SK-N-SH treated with all-trans-retinoic acid at 6 μM for 48 hours (cell line): ENCODE measurements at regions not wholly inside any gene's neighbourhood (a gene's known extent, or its start where the extent isn't known, plus 50 kb on each side); places are given as distances from the start of the nearest gene placed in this dataset.
A peak's percentile ranks its signal among the peaks of the same experiment; 100 is the strongest.

Experiments used
- ATAC-seq: fragments of 200-7000 bp; cut with Tn5 transposase; 3 replicates; pipeline ENCODE4 v1.9.1; 2020; ENCODE audit warnings: mild to moderate bottlenecking, moderate library complexity
- ARNTL ChIP-seq: fragments of 450-650 bp; formaldehyde crosslinking; IDR thresholded peaks from 2 replicates; pipeline ENCODE4 v1.5.0; 2020; ENCODE audit warnings: low read depth, mild to moderate bottlenecking, moderate library complexity, borderline replicate concordance
- BACH2 ChIP-seq: fragments of 250-450 bp; sonication (Bioruptor Pico); IDR thresholded peaks from 2 replicates; pipeline ENCODE4 v1.9.0; 2021; ENCODE audit warnings: mild to moderate bottlenecking, borderline replicate concordance
- CSDC2 ChIP-seq: fragments of 250-450 bp; sonication (Bioruptor Pico); IDR thresholded peaks from 2 replicates; pipeline ENCODE4 v1.5.0; 2020; ENCODE audit warnings: mild to moderate bottlenecking, moderate library complexity
- ESRRG ChIP-seq: fragments of 250-450 bp; sonication (Bioruptor Pico); IDR thresholded peaks from 2 replicates; pipeline ENCODE4 v1.6.1; 2021; ENCODE audit warnings: mild to moderate bottlenecking
- ISL1 ChIP-seq: fragments of 250-450 bp; sonication (Bioruptor Pico); IDR thresholded peaks from 2 replicates; pipeline ENCODE4 v2.1.2; 2022; ENCODE audit warnings: mild to moderate bottlenecking, moderate library complexity
- OSR1 ChIP-seq: fragments of 250-450 bp; sonication (Bioruptor Pico); IDR thresholded peaks from 2 replicates; pipeline ENCODE4 v1.8.0; 2022; ENCODE audit warnings: moderate library complexity, mild to moderate bottlenecking, inconsistent platforms
- PPARA ChIP-seq: fragments of 250-450 bp; sonication (Bioruptor Pico); IDR thresholded peaks from 2 replicates; pipeline ENCODE4 v1.5.0; 2020; ENCODE audit warnings: mild to moderate bottlenecking, borderline replicate concordance
- RARB ChIP-seq: fragments of 250-450 bp; sonication (Bioruptor Pico); IDR thresholded peaks from 2 replicates; pipeline ENCODE4 v1.8.0; 2021; ENCODE audit warnings: mild to moderate bottlenecking, moderate library complexity
- SNAI2 ChIP-seq: fragments of 250-450 bp; sonication (Bioruptor Pico); IDR thresholded peaks from 2 replicates; pipeline ENCODE4 v1.5.0; 2020; ENCODE audit warnings: mild to moderate bottlenecking, moderate library complexity
- TCF4 ChIP-seq: fragments of 250-450 bp; sonication (Bioruptor Pico); IDR thresholded peaks from 2 replicates; pipeline ENCODE4 v1.8.0; 2021; ENCODE audit warnings: mild to moderate bottlenecking, moderate library complexity, borderline replicate concordance
- TOX ChIP-seq: fragments of 250-450 bp; sonication (Bioruptor Pico); IDR thresholded peaks from 2 replicates; pipeline ENCODE4 v1.8.0; 2021; ENCODE audit warnings: mild to moderate bottlenecking, moderate library complexity, borderline replicate concordance
- ZC3H10 ChIP-seq: fragments of 250-450 bp; sonication (Bioruptor Pico); IDR thresholded peaks from 2 replicates; pipeline ENCODE4 v1.5.1; 2021; ENCODE audit warnings: mild to moderate bottlenecking, moderate library complexity
- ZFP3 ChIP-seq: fragments of 250-450 bp; sonication (Bioruptor Pico); IDR thresholded peaks from 2 replicates; pipeline ENCODE4 v1.5.0; 2020; ENCODE audit warnings: mild to moderate bottlenecking, moderate library complexity
- ZFP30 ChIP-seq: fragments of 450-650 bp; formaldehyde crosslinking; IDR thresholded peaks from 2 replicates; pipeline ENCODE4 v1.5.0; 2022; ENCODE audit warnings: mild to moderate bottlenecking, moderate library complexity
- ZNF565 ChIP-seq: fragments of 450-650 bp; formaldehyde crosslinking; conservative IDR thresholded peaks from 2 replicates; pipeline ENCODE4 v1.5.0; 2020; ENCODE audit warnings: low read depth, mild to moderate bottlenecking, moderate library complexity
- ZNF70 ChIP-seq: fragments of 450-650 bp; formaldehyde crosslinking; IDR thresholded peaks from 2 replicates; pipeline ENCODE4 v1.5.0; 2020; ENCODE audit warnings: mild to moderate bottlenecking, moderate library complexity
- ZNF8 ChIP-seq: fragments of 450-650 bp; formaldehyde crosslinking; IDR thresholded peaks from 2 replicates; pipeline ENCODE4 v1.5.0; 2020; ENCODE audit warnings: mild to moderate bottlenecking, moderate library complexity
- TF ChIP-seq, protein P1 (sequence below): fragments of 250-450 bp; sonication (Bioruptor Pico); IDR thresholded peaks from 2 replicates; pipeline ENCODE4 v1.5.0; 2020; ENCODE audit warnings: mild to moderate bottlenecking, moderate library complexity
- TF ChIP-seq, protein P2 (sequence below): fragments of 250-450 bp; sonication (Bioruptor Pico); IDR thresholded peaks from 2 replicates; pipeline ENCODE4 v1.5.1; 2021; ENCODE audit warnings: mild to moderate bottlenecking, moderate library complexity
- TF ChIP-seq, protein P3 (sequence below): fragments of 250-450 bp; sonication (Bioruptor Pico); IDR thresholded peaks from 2 replicates; pipeline ENCODE4 v1.5.1; 2020; ENCODE audit warnings: low read depth, mild to moderate bottlenecking, moderate library complexity
- TF ChIP-seq, protein P4 (sequence below): fragments of 250-450 bp; sonication (Bioruptor Pico); IDR thresholded peaks from 2 replicates; pipeline ENCODE4 v1.8.0; 2021; ENCODE audit warnings: low read depth, mild to moderate bottlenecking, moderate library complexity, borderline replicate concordance
- TF ChIP-seq, protein P5 (sequence below): fragments of 250-450 bp; sonication (Bioruptor Pico); IDR thresholded peaks from 2 replicates; pipeline ENCODE4 v1.8.0; 2020; ENCODE audit warnings: mild to moderate bottlenecking, moderate library complexity, borderline replicate concordance

DNA sequence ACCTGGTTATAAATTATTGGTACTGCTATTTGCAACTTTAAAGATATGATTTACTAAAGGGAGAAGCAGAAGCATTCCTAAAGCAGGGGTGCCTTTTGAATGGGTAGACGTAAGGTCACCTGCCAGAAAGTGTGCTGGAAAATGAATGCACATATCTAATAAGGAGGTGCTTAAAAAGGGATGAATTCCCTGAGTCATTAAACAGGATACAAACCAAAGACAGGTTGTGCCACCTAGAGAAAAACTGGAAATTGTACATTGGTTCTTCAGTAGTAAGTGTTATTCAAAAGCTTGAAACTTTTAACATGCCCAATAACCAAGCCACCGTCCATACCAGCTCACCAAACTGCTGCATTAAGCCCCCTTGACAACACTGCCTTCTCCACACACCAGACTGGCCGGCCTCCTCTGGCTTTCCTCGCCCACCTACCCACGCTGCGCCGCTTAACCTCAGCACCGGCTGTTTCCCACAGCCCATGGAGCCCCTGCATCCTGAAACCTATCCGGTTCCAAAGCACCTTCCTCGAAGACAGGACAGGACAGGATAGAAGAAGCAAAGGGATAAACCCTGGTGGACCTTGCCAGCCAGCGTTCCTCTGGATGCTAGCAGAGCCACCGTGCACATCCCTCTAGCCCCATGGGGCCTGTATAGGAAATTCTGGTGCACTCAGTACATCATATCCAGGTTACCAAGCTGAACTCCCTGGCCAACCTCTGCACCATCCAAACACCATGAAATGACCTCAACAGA, 201.5 kb upstream of the CAND1 start:
- ATAC-seq = no peak
- TF ChIP-seq PPARA (CRISPR knock-in tag) (no peak), CSDC2 (CRISPR knock-in tag) (no peak), ARNTL (CRISPR knock-in tag) (no peak), ZC3H10 (no peak), ZNF565 (no peak), BACH2 (CRISPR knock-in tag) (no peak), ZNF70 (CRISPR knock-in tag) (no peak), ZFP30 (CRISPR knock-in tag) (no peak), OSR1 (no peak), TOX (CRISPR knock-in tag) (no peak), TCF4 (CRISPR knock-in tag) (no peak), RARB (no peak), ISL1 (CRISPR knock-in tag) (no peak)
- TF ChIP-seq, protein P1, sequence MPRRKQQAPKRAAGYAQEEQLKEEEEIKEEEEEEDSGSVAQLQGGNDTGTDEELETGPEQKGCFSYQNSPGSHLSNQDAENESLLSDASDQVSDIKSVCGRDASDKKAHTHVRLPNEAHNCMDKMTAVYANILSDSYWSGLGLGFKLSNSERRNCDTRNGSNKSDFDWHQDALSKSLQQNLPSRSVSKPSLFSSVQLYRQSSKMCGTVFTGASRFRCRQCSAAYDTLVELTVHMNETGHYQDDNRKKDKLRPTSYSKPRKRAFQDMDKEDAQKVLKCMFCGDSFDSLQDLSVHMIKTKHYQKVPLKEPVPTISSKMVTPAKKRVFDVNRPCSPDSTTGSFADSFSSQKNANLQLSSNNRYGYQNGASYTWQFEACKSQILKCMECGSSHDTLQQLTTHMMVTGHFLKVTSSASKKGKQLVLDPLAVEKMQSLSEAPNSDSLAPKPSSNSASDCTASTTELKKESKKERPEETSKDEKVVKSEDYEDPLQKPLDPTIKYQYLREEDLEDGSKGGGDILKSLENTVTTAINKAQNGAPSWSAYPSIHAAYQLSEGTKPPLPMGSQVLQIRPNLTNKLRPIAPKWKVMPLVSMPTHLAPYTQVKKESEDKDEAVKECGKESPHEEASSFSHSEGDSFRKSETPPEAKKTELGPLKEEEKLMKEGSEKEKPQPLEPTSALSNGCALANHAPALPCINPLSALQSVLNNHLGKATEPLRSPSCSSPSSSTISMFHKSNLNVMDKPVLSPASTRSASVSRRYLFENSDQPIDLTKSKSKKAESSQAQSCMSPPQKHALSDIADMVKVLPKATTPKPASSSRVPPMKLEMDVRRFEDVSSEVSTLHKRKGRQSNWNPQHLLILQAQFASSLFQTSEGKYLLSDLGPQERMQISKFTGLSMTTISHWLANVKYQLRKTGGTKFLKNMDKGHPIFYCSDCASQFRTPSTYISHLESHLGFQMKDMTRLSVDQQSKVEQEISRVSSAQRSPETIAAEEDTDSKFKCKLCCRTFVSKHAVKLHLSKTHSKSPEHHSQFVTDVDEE (CRISPR knock-in tag) = no peak
- TF ChIP-seq, protein P2, sequence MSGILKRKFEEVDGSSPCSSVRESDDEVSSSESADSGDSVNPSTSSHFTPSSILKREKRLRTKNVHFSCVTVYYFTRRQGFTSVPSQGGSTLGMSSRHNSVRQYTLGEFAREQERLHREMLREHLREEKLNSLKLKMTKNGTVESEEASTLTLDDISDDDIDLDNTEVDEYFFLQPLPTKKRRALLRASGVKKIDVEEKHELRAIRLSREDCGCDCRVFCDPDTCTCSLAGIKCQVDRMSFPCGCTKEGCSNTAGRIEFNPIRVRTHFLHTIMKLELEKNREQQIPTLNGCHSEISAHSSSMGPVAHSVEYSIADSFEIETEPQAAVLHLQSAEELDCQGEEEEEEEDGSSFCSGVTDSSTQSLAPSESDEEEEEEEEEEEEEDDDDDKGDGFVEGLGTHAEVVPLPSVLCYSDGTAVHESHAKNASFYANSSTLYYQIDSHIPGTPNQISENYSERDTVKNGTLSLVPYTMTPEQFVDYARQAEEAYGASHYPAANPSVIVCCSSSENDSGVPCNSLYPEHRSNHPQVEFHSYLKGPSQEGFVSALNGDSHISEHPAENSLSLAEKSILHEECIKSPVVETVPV (CRISPR knock-in tag) = no peak
- TF ChIP-seq, protein P3, sequence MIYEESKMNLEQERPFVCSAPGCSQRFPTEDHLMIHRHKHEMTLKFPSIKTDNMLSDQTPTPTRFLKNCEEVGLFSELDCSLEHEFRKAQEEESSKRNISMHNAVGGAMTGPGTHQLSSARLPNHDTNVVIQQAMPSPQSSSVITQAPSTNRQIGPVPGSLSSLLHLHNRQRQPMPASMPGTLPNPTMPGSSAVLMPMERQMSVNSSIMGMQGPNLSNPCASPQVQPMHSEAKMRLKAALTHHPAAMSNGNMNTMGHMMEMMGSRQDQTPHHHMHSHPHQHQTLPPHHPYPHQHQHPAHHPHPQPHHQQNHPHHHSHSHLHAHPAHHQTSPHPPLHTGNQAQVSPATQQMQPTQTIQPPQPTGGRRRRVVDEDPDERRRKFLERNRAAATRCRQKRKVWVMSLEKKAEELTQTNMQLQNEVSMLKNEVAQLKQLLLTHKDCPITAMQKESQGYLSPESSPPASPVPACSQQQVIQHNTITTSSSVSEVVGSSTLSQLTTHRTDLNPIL (CRISPR knock-in tag) = no peak
- TF ChIP-seq, protein P4, sequence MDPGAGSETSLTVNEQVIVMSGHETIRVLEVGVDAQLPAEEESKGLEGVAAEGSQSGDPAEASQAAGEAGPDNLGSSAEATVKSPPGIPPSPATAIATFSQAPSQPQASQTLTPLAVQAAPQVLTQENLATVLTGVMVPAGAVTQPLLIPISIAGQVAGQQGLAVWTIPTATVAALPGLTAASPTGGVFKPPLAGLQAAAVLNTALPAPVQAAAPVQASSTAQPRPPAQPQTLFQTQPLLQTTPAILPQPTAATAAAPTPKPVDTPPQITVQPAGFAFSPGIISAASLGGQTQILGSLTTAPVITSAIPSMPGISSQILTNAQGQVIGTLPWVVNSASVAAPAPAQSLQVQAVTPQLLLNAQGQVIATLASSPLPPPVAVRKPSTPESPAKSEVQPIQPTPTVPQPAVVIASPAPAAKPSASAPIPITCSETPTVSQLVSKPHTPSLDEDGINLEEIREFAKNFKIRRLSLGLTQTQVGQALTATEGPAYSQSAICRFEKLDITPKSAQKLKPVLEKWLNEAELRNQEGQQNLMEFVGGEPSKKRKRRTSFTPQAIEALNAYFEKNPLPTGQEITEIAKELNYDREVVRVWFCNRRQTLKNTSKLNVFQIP (CRISPR knock-in tag) = no peak

DNA sequence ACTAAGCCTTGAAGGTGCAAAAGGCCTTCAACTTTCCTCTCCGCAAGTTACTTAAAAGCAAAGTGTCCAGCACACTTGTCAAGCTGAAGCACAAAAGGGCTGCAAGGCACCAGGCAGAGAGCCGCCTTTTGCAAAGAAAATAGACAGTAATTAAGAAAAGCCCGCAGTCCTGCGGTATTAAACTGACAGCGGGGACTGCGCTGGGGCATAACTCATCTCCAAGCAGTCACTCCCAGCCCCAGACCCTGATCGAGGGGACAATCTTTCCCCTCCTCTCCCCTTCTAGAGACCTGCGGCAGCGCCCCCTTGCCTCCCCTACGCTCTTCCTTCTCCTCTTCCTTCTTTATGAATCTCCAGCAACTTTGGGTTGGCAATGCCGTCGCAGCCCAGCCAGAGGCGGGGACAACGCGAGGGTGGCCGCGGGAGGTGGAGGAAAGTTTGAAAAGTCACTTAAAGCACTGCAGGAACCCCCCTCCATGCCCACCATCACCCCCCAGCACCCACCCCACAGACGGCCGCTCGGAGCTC, 200.9 kb upstream of the CAND1 start:
- peak; percentile 13; the same call in 1 of the 3 replicates for ATAC-seq
- no peak for TF ChIP-seq ZNF565
- no peak for TF ChIP-seq CSDC2 (CRISPR knock-in tag)
- TF ChIP-seq, protein P5, sequence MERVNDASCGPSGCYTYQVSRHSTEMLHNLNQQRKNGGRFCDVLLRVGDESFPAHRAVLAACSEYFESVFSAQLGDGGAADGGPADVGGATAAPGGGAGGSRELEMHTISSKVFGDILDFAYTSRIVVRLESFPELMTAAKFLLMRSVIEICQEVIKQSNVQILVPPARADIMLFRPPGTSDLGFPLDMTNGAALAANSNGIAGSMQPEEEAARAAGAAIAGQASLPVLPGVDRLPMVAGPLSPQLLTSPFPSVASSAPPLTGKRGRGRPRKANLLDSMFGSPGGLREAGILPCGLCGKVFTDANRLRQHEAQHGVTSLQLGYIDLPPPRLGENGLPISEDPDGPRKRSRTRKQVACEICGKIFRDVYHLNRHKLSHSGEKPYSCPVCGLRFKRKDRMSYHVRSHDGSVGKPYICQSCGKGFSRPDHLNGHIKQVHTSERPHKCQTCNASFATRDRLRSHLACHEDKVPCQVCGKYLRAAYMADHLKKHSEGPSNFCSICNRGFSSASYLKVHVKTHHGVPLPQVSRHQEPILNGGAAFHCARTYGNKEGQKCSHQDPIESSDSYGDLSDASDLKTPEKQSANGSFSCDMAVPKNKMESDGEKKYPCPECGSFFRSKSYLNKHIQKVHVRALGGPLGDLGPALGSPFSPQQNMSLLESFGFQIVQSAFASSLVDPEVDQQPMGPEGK (CRISPR knock-in tag) = no peak
- TF ChIP-seq TOX (CRISPR knock-in tag) = no peak
- no peak for TF ChIP-seq OSR1
- TF ChIP-seq, protein P4 (CRISPR knock-in tag) = no peak
- no peak for TF ChIP-seq ESRRG (CRISPR knock-in tag)
- TF ChIP-seq ZNF70 (CRISPR knock-in tag) = no peak
- no peak for TF ChIP-seq BACH2 (CRISPR knock-in tag)
- TF ChIP-seq, protein P1 (CRISPR knock-in tag) = no peak
- no peak for TF ChIP-seq TCF4 (CRISPR knock-in tag)
- TF ChIP-seq, protein P3 (CRISPR knock-in tag) = no peak
- no peak for TF ChIP-seq SNAI2 (CRISPR knock-in tag)
- TF ChIP-seq ZFP3 (CRISPR knock-in tag) = no peak
- no peak for TF ChIP-seq ARNTL (CRISPR knock-in tag)
- no peak for TF ChIP-seq ZNF8 (CRISPR knock-in tag)
- no peak for TF ChIP-seq ZC3H10
